GM15510 (cell line): ENCODE measurements at regions not wholly inside any gene's neighbourhood (a gene's known extent, or its start where the extent isn't known, plus 50 kb on each side); places are given as distances from the start of the nearest gene placed in this dataset.

Experiments
- POLR2A ChIP-seq: IDR thresholded peaks from 3 replicates; pipeline ENCODE4 v1.6.1; 2011; ENCODE audit warnings: borderline replicate concordance; ENCODE audit not compliant: insufficient read length; ENCODE audit errors: extremely low read depth

- TF ChIP-seq POLR2A, result no peak
Measured at GRCh38 chr15:58380280-58380945, 51.4 kb upstream of the LIPC start.

- no peak for TF ChIP-seq POLR2A
Measured at GRCh38 chr15:58381697-58382096, 50.1 kb upstream of the LIPC start.
